ENCODE measurements at regions not wholly inside any gene's neighbourhood (a gene's known extent, or its start where the extent isn't known, plus 50 kb on each side); places are given as distances from the start of the nearest gene placed in this dataset.
"Not testable (repeated sequence)": the region's sequence is repeated elsewhere in the genome, so short reads cannot be mapped to it uniquely, and the experiment has no call there.

DNA sequence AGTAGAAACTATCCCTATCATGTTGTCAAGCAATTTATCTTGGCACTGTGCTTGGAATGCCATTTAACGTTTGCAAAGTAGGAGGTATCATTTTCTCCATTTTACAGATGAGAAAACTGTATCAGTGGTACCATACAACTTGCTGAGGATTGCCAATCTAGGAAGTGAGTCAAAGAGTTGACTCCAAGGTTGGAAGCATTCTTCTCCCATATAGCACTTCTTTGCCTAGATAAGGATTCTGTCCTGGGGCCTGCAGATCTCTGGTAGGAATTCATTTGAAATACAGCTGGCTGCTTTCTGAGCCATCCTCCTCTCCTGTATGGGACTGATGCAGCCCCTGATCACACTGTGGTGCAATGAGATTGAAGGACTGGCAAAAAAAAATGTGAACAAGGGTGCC lies 170.2 kb downstream of the ALDH1A2 start:
- Mint-ChIP-seq H3K27me3 (no peaks in the 10 kb centered on the region), H3K4me1 (no peaks in the 10 kb centered on the region), H3K9me3 (peaks cover 0 to 5% (median 2%) of the 10 kb centered on the region in 7 donors), H3K27ac (no peak overlapping the region), H3K36me3 (no peaks in the 10 kb centered on the region), H3K4me3 (no peak overlapping the region)
- peaks cover 4% of the 10 kb centered on the region for H3K27me3 ChIP-seq (ENCODE audit: control insufficient read depth, insufficient read depth, low read length)
- no peak overlapping the region for H3K27ac ChIP-seq (ENCODE audit: insufficient read depth, low read length, poor library complexity, severe bottlenecking)
- H3K4me1 ChIP-seq (ENCODE audit: control insufficient read depth, insufficient read depth, low read length, poor library complexity, severe bottlenecking), result no peaks in the 10 kb centered on the region
- DNase-seq (no peak), ATAC-seq (ENCODE audit: low read depth in 2 of 2) (no peak)
- no peak overlapping the region for H3K4me3 ChIP-seq (ENCODE audit: low read depth, low read length)
- H3K36me3 ChIP-seq (ENCODE audit: control insufficient read depth, insufficient read depth, low read length), result no peaks in the 10 kb centered on the region
- H3K9me3 ChIP-seq (ENCODE audit: control insufficient read depth in 2 of 2, low read length in 2 of 2), result no peaks in the 10 kb centered on the region

DNA sequence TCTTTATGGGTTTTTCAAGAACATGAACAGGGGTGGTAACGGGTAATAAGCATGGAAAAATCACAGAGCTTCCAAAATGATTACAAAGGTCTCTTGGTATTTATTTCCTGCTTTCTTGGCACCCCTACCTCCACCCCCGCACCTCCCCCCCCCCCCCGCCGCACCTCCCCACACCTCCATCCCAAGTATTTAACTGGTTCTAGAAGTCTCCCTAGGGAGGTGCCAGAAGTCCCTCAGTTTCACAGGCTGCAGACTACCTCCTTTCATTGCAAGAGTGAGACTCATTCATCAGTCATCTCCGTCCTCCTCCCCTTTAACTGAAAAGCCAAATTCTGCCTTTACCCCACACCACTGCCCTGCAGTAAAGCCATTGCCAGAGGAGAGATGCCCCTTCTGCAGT lies 169.4 kb downstream of the ALDH1A2 start:
- peaks cover 4% of the 10 kb centered on the region for H3K27me3 ChIP-seq (ENCODE audit: control insufficient read depth, insufficient read depth, low read length)
- no peak for ATAC-seq (ENCODE audit: low read depth in 2 of 2)
- H3K27ac ChIP-seq (ENCODE audit: insufficient read depth, low read length, poor library complexity, severe bottlenecking), result no peak overlapping the region
- no peaks in the 10 kb centered on the region for H3K4me1 Mint-ChIP-seq
- H3K4me3 ChIP-seq (ENCODE audit: low read depth, low read length), result no peak overlapping the region
- no peak for DNase-seq
- H3K27ac Mint-ChIP-seq, result no peak overlapping the region
- H3K4me3 Mint-ChIP-seq, result no peak overlapping the region
- no peaks in the 10 kb centered on the region for H3K27me3 Mint-ChIP-seq
- H3K36me3 ChIP-seq (ENCODE audit: control insufficient read depth, insufficient read depth, low read length), result no peaks in the 10 kb centered on the region
- H3K36me3 Mint-ChIP-seq, result no peaks in the 10 kb centered on the region
- H3K9me3 Mint-ChIP-seq, result peaks cover 0 to 5% (median 1%) of the 10 kb centered on the region in 7 donors
- H3K9me3 ChIP-seq (ENCODE audit: control insufficient read depth in 2 of 2, low read length in 2 of 2), result no peaks in the 10 kb centered on the region
- H3K4me1 ChIP-seq (ENCODE audit: control insufficient read depth, insufficient read depth, low read length, poor library complexity, severe bottlenecking), result no peaks in the 10 kb centered on the region

DNA sequence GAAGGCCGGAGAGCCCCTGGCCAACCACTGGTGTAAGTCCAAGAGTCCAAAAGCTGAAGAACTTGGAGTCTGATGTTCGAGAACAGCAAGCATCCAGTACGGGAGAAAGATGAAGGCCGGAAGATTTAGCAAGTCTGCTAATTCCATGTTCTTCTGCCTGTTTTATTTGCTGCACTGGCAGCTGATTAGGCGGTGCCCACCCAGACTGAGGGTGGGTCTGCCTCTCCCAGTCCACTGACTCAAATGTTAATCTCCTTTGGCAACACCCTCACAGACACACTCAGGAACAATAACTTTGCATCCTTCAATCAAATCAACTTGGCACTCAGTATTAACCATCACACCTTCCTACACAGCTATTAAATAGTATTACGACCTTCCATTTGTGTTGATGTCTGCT lies 168.6 kb downstream of the ALDH1A2 start:
- not testable (repeated sequence) for H3K27me3 ChIP-seq (ENCODE audit: control insufficient read depth, insufficient read depth, low read length); H3K9me3 Mint-ChIP-seq; ATAC-seq (ENCODE audit: low read depth in 2 of 2); DNase-seq; H3K27me3 Mint-ChIP-seq; H3K4me1 Mint-ChIP-seq; H3K4me3 Mint-ChIP-seq; H3K36me3 Mint-ChIP-seq; H3K9me3 ChIP-seq (ENCODE audit: control insufficient read depth in 2 of 2, low read length in 2 of 2); H3K27ac Mint-ChIP-seq; H3K27ac ChIP-seq (ENCODE audit: insufficient read depth, low read length, poor library complexity, severe bottlenecking); H3K4me3 ChIP-seq (ENCODE audit: low read depth, low read length); H3K4me1 ChIP-seq (ENCODE audit: control insufficient read depth, insufficient read depth, low read length, poor library complexity, severe bottlenecking); H3K36me3 ChIP-seq (ENCODE audit: control insufficient read depth, insufficient read depth, low read length)

DNA sequence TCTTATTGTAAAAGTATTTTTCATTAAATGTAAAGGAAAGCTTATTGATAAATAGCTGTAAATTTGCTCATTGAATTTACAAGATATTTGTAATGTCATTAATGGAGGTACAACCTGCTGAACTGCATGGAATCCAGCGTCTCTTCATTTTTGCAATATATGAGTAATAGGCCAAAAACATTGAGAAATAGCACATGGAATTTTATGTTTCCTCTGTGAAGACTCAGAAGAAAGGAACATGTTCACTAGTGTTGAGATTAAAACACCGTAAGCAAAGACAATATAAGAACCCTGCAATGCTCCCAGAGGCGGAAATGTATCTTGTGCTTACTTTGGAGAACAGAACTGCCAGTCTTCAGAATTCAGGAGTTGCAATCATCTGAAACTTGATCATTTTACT lies 167.6 kb downstream of the ALDH1A2 start:
- no peak overlapping the region for H3K4me3 Mint-ChIP-seq
- H3K9me3 ChIP-seq (ENCODE audit: control insufficient read depth in 2 of 2, low read length in 2 of 2), result no peaks in the 10 kb centered on the region
- no peak overlapping the region for H3K27ac Mint-ChIP-seq

DNA sequence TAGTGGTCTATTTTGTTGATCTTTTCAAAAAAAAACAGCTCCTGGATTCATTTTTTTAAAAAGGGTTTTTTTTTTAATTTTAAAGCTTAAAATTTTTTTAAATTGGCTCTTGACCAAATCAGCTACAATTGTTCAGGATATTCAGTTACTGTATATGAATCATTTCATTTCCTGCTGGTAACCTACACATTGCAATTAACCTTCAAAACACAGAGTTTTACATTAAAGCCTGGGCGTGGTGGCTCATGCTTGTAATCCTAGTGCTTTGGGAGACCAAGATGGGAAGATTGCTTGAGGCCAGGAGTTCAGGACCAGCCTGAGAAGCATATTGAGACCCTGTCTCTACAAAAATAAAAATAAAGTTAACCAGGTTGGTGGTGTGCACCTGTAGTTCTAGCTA lies 163.4 kb downstream of the ALDH1A2 start:
- H3K9me3 ChIP-seq (ENCODE audit: control insufficient read depth in 2 of 2, low read length in 2 of 2), result no peaks in the 10 kb centered on the region
- Mint-ChIP-seq H3K27me3 (no peaks in the 10 kb centered on the region), H3K4me3 (no peak overlapping the region), H3K36me3 (no peaks in the 10 kb centered on the region), H3K9me3 (peaks cover 0 to 2% (median 0%) of the 10 kb centered on the region in 7 donors), H3K4me1 (no peaks in the 10 kb centered on the region), H3K27ac (no peak overlapping the region)
- no peaks in the 10 kb centered on the region for H3K36me3 ChIP-seq (ENCODE audit: control insufficient read depth, insufficient read depth, low read length)
- no peaks in the 10 kb centered on the region for H3K4me1 ChIP-seq (ENCODE audit: control insufficient read depth, insufficient read depth, low read length, poor library complexity, severe bottlenecking)
- DNase-seq (no peak), ATAC-seq (ENCODE audit: low read depth in 2 of 2) (no peak)
- H3K4me3 ChIP-seq (ENCODE audit: low read depth, low read length), result no peak overlapping the region
- H3K27ac ChIP-seq (ENCODE audit: insufficient read depth, low read length, poor library complexity, severe bottlenecking), result no peak overlapping the region
- H3K27me3 ChIP-seq (ENCODE audit: control insufficient read depth, insufficient read depth, low read length), result peaks cover 2% of the 10 kb centered on the region

More for the DNA sequence above, 167.6 kb downstream of the ALDH1A2 start:
- DNase-seq, result no peak
- Histone ChIP-seq H3K27me3 (ENCODE audit: control insufficient read depth, insufficient read depth, low read length) (peaks cover 4% of the 10 kb centered on the region), H3K4me1 (ENCODE audit: control insufficient read depth, insufficient read depth, low read length, poor library complexity, severe bottlenecking) (no peaks in the 10 kb centered on the region), H3K4me3 (ENCODE audit: low read depth, low read length) (no peak overlapping the region), H3K27ac (ENCODE audit: insufficient read depth, low read length, poor library complexity, severe bottlenecking) (no peak overlapping the region), H3K36me3 (ENCODE audit: control insufficient read depth, insufficient read depth, low read length) (no peaks in the 10 kb centered on the region)
- no peaks in the 10 kb centered on the region for H3K4me1 Mint-ChIP-seq
- peaks cover 0 to 5% (median 0%) of the 10 kb centered on the region in 7 donors for H3K9me3 Mint-ChIP-seq
- H3K36me3 Mint-ChIP-seq, result no peaks in the 10 kb centered on the region
- ATAC-seq (ENCODE audit: low read depth in 2 of 2), result no peak
- H3K27me3 Mint-ChIP-seq, result no peaks in the 10 kb centered on the region
